ENCODE measurements at regions not wholly inside any gene's neighbourhood (a gene's known extent, or its start where the extent isn't known, plus 50 kb on each side); places are given as distances from the start of the nearest gene placed in this dataset.
"Not testable (repeated sequence)": the region's sequence is repeated elsewhere in the genome, so short reads cannot be mapped to it uniquely, and the experiment has no call there.

DNA sequence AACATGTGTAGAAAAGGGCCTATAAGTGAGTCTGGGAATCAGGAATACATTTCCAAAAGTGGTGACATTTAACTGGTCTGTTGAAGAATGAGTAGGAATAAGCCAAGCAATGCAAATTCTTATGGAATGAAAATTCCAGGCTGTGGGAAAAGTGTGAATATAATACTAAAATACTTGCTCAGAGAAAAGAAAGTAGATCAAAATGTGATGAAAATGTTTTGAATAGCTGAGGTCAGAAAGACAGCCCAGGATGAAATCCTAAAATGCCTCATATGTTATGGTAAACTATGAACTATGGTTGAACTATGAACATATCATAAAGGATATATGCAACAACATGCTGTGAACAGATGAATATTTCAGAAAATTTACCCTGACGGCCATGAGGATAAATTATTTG is 688.3 kb upstream of the FAT3 start:
- in situ Hi-C loops (cut with HindIII; ENCODE audit: low pct_unique_long_range_greater_than_20kb, low sequenced_read_pairs): no loop called here
- DNase-seq (ENCODE audit: low read depth): no peak

DNA sequence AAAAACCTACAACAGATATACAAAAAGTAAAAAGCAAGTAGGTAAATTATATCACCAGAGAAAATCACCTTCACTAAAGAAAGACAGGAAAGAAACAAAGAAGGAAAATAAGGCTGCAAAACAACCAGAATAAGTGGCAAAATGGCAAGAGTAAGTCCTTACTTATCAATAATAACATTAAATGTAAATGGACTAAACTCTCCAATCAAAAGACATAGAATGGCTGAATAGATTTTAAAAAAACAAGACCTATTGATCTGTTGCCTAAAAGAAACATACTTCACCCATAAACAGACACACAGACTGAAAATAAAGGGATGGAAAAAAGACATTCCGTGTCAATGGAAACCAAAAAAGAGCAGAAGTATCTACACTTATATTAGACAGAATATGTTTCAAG is 695.7 kb upstream of the FAT3 start:
- no peak for DNase-seq (ENCODE audit: low read depth)
- in situ Hi-C loops (cut with HindIII; ENCODE audit: low pct_unique_long_range_greater_than_20kb, low sequenced_read_pairs): no loop called here

DNA sequence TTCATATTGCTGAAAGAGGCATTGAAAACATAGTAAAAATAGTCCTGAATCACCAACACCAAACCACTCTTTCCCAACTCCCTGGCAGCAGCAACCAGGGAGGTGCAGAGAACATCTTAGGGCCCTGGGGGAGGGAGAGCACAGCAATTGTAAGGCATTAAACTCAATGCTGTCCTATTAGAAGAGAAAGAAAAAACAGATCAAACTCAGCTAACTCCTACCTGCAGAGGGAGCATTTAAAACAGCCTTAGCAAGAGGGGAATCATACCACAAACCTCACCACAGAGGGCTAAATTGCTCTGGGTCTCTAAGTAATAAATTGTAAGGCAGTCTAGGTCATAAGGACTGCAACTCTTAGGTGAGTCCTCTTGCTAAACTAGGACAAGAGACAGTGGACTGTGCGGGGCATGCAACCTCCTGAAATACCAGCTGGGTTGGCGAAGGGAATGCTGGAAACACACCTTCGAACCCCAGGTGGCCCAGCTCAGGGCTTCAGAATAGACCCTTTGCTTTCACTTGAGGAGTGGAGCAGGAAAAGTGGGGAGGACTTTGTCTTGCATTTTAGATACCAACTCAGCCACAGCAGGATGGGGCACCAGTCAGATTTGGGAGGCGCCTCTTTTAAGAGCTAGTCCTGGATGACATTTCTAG is 697.1 kb upstream of the FAT3 start:
- in situ Hi-C loops (cut with HindIII; ENCODE audit: low pct_unique_long_range_greater_than_20kb, low sequenced_read_pairs): no loop called here
- no peak for DNase-seq (ENCODE audit: low read depth)

DNA sequence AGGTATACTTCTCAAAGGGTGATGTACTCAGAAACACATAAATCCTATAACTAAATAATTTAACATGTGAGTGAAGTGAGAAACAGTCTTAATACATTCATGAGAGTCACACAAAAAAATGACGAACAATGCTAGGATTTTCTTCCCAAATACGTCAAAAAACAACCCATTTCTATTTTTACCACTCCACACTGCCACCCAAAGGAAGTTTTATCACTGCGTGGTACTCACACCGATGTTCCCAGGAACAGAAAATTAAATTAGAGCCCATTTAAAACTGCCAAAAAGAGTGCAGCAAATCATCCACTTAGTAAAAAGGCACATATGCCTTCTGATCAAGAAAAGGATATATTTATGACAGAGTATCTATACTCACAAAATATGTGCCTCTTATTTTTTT is 710.9 kb upstream of the FAT3 start:
- no peak for DNase-seq (ENCODE audit: low read depth)
- in situ Hi-C loops (cut with HindIII; ENCODE audit: low pct_unique_long_range_greater_than_20kb, low sequenced_read_pairs): no loop called here

DNA sequence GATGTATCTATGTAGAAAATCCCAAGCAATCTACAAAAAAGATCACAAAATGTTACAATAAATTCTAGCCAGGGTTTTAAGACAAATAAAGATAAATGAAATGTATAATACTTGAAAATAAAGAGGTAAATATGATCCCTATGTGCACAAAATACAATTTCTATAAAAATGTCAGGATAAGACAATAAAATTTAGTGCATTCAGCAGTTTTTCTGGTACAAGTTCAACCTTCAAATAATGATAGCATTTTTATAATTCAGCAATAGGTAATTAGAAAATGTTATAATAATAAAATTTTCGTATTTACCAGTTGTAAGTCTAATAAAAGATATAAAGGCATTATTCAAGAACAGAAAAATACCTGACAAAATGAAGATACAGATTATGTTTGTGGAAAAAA is 726.8 kb upstream of the FAT3 start:
- DNase-seq (ENCODE audit: low read depth): no peak
- in situ Hi-C loops (cut with HindIII; ENCODE audit: low pct_unique_long_range_greater_than_20kb, low sequenced_read_pairs): no loop called here

DNA sequence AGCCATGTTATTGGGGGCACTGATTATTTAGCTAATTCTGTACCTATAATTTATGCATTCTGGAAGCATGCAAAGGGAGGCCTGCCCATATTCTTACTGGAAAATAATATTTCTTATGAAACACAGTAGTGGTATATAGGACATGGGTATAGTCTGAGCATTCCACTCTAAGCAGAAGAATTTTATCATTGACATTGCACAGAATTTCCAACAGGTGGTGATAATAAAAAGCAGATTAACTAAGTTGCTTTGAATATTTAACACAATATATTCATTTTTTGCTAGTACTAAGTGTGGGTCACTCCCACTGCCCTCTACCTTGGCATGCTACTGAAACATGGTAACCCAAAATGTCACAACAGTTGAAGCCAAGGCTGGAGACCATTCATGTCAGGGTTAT is 728.8 kb upstream of the FAT3 start:
- no peak for DNase-seq (ENCODE audit: low read depth)
- in situ Hi-C loops (cut with HindIII; ENCODE audit: low pct_unique_long_range_greater_than_20kb, low sequenced_read_pairs): no loop called here

DNA sequence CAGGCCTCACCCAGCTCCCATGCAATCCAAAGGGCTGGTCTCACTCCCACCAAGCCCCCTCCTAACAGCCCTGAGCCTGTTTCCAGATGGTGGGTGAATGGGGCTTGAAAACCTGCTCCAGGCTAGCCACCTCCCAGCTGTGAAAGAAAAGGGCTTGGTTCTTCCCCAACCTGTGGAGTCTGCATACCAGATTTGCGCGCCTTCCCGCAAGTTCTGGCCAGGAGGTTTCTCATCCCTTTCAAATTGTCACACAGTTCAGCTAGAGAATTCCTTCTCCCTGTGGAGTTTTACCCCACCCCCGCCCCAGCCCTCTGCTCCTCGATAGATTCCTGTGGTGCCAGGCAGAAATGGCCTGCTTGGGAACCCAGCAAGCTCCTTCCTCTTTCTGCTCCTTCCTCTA is 734.6 kb upstream of the FAT3 start:
- in situ Hi-C loops (cut with HindIII; ENCODE audit: low pct_unique_long_range_greater_than_20kb, low sequenced_read_pairs): no loop called here
- DNase-seq (ENCODE audit: low read depth): no peak

DNA sequence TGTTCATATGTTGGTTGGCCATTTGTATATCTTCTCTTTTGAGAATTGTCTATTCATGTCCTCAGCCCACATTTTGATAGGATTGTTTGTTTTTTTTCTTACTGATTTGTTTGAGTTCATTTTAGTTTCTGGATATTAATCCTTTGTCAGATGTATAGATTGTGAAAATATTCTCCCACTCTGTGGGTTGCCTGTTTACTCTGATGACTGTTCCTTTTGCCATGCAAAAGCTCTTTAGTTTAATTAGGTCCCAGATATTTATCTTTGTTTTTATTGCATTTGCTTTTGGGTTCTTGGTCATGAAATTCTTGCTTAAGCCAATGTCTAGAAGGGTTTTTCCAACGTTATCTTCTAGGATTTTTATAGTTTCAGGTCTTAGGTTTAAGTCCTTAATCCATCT is 740.7 kb upstream of the FAT3 start:
- in situ Hi-C loops (cut with HindIII; ENCODE audit: low pct_unique_long_range_greater_than_20kb, low sequenced_read_pairs); DNase-seq (ENCODE audit: low read depth): not testable (repeated sequence)

DNA sequence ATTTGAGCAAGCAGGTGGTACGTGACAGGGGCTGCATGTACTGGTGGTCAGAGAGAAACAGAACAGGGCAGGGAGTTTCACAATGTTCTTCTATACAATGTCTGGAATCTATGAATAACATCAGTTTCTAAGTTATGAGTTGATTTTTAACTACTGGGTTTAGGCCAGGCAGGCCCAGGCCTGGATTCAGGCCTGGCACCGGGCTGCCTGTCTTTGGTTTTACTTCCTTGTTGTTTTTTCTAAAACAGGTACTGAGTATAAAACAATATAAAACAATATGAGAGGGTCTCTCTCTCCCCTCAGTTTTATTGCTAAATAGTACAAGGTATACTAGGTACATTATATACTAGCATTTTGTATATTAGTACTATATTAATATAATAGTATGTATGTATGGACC is 742.7 kb upstream of the FAT3 start:
- in situ Hi-C loops (cut with HindIII; ENCODE audit: low pct_unique_long_range_greater_than_20kb, low sequenced_read_pairs); DNase-seq (ENCODE audit: low read depth): not testable (repeated sequence)

DNA sequence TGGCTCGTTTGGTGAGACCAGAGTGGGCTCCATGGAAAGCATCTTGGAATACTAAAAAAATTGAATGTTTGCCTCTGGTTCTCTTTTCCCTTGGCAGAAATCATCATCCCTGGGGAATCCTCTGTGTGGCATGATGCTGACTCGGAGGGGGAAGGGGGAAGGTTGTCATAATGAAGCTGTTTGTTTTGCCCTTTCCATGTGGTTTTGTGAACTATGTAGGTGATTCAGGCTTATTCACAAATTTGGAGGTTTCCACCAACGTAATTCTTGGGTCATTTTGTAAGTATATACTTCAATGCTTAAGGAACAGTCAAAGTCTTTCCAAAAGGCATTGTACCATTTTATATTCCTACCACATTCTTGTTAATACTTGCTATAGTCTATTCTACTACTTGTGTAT is 754.0 kb upstream of the FAT3 start:
- in situ Hi-C loops (cut with HindIII; ENCODE audit: low pct_unique_long_range_greater_than_20kb, low sequenced_read_pairs): no loop called here
- no peak for DNase-seq (ENCODE audit: low read depth)

DNA sequence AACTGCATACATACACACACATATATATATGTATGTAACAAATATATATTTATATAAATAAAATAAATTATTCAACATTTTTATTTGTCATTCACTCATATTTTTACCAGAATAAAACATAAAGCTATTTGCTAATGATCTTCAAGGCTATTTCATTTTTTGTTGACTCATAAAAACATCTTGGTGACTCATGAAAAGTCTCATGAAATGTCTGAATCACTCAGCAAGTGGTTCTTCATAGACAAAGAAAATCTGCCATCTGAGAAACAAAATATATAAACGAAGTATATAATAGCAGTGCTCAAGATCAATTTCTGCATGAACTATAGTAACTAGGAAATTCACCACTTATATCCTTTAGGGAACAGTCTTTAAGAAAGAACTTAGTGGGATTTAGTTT is 764.8 kb upstream of the FAT3 start:
- DNase-seq (ENCODE audit: low read depth): no peak
- in situ Hi-C loops (cut with HindIII; ENCODE audit: low pct_unique_long_range_greater_than_20kb, low sequenced_read_pairs): no loop called here

DNA sequence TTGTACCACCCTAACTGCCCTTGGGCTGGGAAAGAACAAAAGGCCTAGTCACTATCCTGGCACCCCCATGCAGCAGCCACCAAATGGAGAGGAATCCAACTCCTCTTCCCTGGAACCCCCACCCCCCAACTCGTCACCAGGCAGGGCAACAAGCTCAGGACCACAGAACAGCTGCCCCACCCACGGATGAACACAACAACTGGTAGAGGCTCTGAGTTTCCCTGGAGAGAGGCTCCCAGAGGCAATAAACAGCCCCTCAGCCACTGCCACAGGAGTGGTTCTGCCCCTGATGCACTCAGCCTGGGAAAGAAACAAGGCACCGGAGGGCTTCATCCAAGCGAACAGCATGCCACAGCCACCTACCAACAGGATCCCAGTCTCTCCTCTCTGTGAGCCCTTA is 778.4 kb upstream of the FAT3 start:
- no peak for DNase-seq (ENCODE audit: low read depth)

DNA sequence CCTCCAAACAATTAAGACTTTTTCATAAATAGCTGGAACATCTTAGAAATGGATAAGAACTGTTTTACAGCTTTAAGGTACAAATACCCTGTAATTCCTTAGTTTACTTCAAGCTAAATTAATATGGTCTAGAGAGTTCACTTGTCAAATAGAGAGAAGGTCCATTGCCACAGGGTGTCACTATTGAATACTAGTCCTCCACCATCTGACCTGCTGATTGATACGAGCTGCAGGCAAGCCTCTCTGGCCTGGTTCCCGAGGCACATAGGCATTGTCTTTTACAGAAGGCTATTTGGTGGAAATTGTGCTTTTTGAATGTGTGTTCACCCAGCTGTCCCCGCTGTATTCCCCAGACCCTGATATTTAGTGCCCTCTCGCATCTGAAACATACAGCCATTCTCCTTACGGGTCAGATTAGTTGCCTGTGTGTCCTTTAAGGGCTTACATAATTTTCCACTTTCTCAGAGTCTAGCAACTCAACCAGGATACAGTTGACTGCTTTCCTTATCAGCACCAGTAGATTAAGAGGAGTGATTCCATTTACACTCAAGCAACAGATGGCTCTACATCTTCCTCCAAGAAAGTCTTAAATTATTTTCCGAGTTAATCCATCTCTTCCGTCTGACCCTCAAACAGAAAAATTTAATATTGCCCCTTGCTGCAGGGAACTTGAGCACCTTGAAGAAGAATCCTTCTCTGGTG is 788.8 kb upstream of the FAT3 start:
- DNase-seq (ENCODE audit: low read depth): no peak
- in situ Hi-C loops (cut with HindIII; ENCODE audit: low pct_unique_long_range_greater_than_20kb, low sequenced_read_pairs): no loop called here

More for the DNA sequence above, 778.4 kb upstream of the FAT3 start:
- in situ Hi-C loops (cut with HindIII; ENCODE audit: low pct_unique_long_range_greater_than_20kb, low sequenced_read_pairs): no loop called here

DNA sequence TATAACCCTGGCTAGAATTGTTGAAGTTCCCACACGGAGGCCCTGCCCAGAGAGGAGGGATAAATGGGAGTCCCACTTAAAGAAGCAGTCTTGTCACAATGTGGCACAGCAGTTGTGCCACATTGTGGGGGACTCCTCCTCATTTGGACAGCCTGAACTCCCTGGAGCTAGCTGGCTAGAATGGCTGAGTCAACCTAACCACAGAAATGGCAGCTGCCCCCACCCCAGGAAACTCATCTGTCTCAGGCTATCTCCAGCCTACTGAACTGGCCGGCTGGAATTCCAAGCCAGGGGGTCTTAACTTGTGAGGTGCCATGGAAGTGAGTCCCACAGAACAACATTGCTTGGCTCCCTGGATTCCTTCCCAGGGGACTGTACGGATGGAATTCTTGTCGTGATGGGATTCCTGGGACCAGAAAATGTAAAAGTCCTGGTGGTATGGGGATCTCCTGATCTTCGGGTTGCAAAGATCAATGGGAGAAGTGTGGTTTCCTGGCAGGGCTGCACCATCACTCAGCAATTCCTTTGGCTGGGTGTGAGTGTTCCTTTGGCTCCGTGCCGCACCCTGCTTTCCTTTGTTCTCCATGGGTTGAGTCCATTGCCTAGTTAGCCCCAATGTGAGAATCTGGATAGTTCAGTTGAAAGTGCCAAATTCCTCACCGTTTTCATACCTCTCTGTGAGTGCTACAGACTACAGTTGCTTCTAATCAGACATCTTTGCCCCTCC is 791.2 kb upstream of the FAT3 start:
- in situ Hi-C loops (cut with HindIII; ENCODE audit: low pct_unique_long_range_greater_than_20kb, low sequenced_read_pairs): no loop called here
- no peak for DNase-seq (ENCODE audit: low read depth)

DNA sequence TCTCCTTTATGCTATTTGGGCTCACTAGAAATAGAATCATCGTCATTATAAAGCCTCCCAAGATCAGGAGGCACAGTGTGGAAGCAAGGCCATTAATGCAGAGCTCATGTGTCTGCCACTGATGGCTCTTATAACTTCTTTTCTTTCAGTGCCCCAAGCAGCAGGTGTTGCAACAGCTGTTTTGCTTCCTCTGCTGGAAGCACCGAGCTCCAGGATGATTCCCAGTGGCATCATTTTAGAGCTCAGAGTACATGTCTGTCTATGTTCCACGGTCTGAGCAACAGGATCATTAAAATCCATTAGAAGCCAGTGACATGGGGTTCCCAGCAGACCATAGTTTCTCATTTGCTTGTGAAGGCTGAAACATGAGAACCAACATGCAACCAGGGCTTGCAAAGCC is 803.0 kb upstream of the FAT3 start:
- in situ Hi-C loops (cut with HindIII; ENCODE audit: low pct_unique_long_range_greater_than_20kb, low sequenced_read_pairs): no loop called here
- no peak for DNase-seq (ENCODE audit: low read depth)

DNA sequence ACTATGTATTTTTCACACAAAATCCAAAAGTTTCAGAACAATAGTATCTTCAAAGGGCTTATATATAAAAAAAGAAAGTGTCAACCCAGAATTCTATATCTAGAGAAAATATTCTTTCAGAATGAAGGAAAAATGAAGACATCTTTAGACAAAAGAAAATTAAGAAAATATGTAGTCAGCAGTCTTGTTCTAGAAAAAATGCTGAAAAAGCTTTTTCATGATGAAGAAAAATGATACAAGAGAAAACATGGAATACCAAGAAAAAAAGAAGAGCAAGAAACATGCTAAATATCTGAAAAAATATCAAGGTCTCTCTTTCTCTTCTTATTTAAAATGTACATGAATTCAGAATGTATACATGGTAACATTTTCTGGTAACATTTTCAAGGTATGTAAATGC is 816.8 kb upstream of the FAT3 start:
- no peak for DNase-seq (ENCODE audit: low read depth)
- in situ Hi-C loops (cut with HindIII; ENCODE audit: low pct_unique_long_range_greater_than_20kb, low sequenced_read_pairs): no loop called here

DNA sequence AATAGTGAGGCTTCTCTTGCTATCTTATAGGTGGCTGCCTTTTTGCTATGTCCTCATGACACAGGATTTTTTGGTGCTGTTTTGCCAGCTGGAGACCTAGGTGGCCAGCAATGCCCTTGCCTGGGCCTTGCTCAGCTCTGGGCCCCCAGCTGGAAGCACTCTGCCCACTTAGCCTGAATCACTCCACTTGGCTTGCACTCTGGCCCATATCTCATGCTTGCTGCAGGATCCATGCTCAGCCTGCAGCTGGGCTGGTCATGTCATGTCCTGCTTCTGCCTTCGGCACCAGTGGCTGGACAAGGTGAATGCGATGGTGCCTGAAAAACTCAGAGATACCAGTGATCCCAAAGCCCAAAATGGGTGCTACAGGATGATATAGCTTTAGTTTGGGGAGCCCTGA is 818.6 kb upstream of the FAT3 start:
- in situ Hi-C loops (cut with HindIII; ENCODE audit: low pct_unique_long_range_greater_than_20kb, low sequenced_read_pairs): no loop called here
- no peak for DNase-seq (ENCODE audit: low read depth)

DNA sequence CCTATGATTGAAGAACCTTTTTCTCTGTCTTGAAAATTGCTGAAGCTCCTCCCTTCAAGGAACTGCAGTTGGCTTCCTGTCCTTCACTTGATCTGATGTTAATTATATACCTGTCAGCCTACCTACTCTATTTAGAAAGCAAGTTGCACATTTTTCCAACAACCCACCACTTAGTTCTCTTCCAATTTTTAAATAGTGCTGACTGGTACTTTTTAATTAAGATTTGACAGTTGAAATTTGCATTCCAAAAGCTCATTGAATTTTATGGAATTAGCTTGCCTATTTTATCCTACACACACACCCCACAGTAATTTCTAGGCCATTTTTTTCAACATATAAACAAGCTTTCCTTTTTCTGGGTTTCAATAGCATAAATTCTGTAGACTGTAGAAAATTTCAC is 820.3 kb upstream of the FAT3 start:
- in situ Hi-C loops (cut with HindIII; ENCODE audit: low pct_unique_long_range_greater_than_20kb, low sequenced_read_pairs): no loop called here
- no peak for DNase-seq (ENCODE audit: low read depth)

DNA sequence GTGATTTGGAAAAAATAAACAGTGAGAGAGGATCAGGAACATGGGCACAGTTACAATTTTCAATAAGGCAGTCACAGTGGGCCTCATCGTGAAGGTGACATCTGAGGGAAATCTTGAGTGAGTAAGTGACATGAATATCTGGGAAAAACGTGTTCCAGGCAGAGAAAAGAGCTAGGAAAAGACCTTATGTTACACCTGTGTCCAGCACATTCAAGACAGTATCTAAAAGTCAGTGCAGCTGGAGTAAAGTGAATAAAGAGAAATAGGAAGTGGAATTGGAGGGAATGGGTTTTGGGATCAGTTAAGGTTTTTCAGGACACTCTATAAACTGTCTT is 827.5 kb upstream of the FAT3 start:
- in situ Hi-C loops (cut with HindIII; ENCODE audit: low pct_unique_long_range_greater_than_20kb, low sequenced_read_pairs): no loop called here

More for the DNA sequence above, 827.5 kb upstream of the FAT3 start:
- DNase-seq (ENCODE audit: low read depth): no peak

All from Caki2 (cell line).